Epidermal melanocyte (primary cell): ENCODE measurements at regions not wholly inside any gene's neighbourhood (a gene's known extent, or its start where the extent isn't known, plus 50 kb on each side); places are given as distances from the start of the nearest gene placed in this dataset.
"Not testable (repeated sequence)": the region's sequence is repeated elsewhere in the genome, so short reads cannot be mapped to it uniquely, and the experiment has no call there.

ENCODE experiments used
- DNase-seq: peaks from one replicate; pipeline ENCODE4 v3.0.0; 2011; ENCODE audit warnings: low spot score; ENCODE audit not compliant: insufficient read length

GRCh38 chr7:79964463-79964862, 170.2 kb upstream of the GNAI1 start:
- no peak for DNase-seq

- no peak for DNase-seq
Measured at GRCh38 chr7:79953130-79953529, 181.5 kb upstream of the GNAI1 start.

GRCh38 chr7:79952399-79952798, 182.2 kb upstream of the GNAI1 start:
- no peak for DNase-seq

GRCh38 chr7:79951415-79951814, 183.2 kb upstream of the GNAI1 start:
- no peak for DNase-seq

GRCh38 chr7:79949778-79950177, 184.9 kb upstream of the GNAI1 start:
- DNase-seq, result no peak

GRCh38 chr7:79936281-79936983, 198.2 kb upstream of the GNAI1 start:
- no peak for DNase-seq

- DNase-seq, result no peak
Measured at GRCh38 chr7:79934727-79935126, 199.9 kb upstream of the GNAI1 start.

GRCh38 chr7:79933144-79933543, 201.5 kb upstream of the GNAI1 start:
- DNase-seq, result no peak

GRCh38 chr7:79930604-79931003, 204.0 kb upstream of the GNAI1 start:
- no peak for DNase-seq

- no peak for DNase-seq
Measured at GRCh38 chr7:79927116-79927515, 207.5 kb upstream of the GNAI1 start.

GRCh38 chr7:79923953-79924352, 210.7 kb upstream of the GNAI1 start:
- no peak for DNase-seq

GRCh38 chr7:79922894-79923293, 211.7 kb upstream of the GNAI1 start:
- no peak for DNase-seq

GRCh38 chr7:79921976-79922375, 212.7 kb upstream of the GNAI1 start:
- DNase-seq, result no peak

- DNase-seq, result not testable (repeated sequence)
Measured at GRCh38 chr7:79918632-79919031, 216.0 kb upstream of the GNAI1 start.

GRCh38 chr7:79915346-79915745, 219.3 kb upstream of the GNAI1 start:
- DNase-seq, result not testable (repeated sequence)

- no peak for DNase-seq
Measured at GRCh38 chr7:79912213-79912633, 222.4 kb upstream of the GNAI1 start.

- no peak for DNase-seq
Measured at GRCh38 chr7:79911420-79911819, 223.2 kb upstream of the GNAI1 start.

- no peak for DNase-seq
Measured at GRCh38 chr7:79909176-79909575, 225.5 kb upstream of the GNAI1 start.

GRCh38 chr7:79897166-79897565, 237.5 kb upstream of the GNAI1 start:
- no peak for DNase-seq

GRCh38 chr7:79893991-79894390, 240.6 kb upstream of the GNAI1 start:
- DNase-seq, result no peak

- no peak for DNase-seq
Measured at GRCh38 chr7:79882922-79883321, 251.7 kb upstream of the GNAI1 start.

GRCh38 chr7:79880312-79880711, 254.3 kb upstream of the GNAI1 start:
- DNase-seq, result no peak

- DNase-seq, result no peak
Measured at GRCh38 chr7:79877874-79878465, 256.7 kb upstream of the GNAI1 start.
